Breast epithelium (tissue), 4 donors: ENCODE measurements at regions not wholly inside any gene's neighbourhood (a gene's known extent, or its start where the extent isn't known, plus 50 kb on each side); places are given as distances from the start of the nearest gene placed in this dataset.

Experiments used
- DNase-seq, 2 donors: peaks; one replicate each; pipeline ENCODE4 v3.0.0-alpha.2; 2019; ENCODE audit warnings: low spot score in 2 of 2
- H3K27ac ChIP-seq, 2 donors: fragments of 200-600 bp; sonication (generic) in 1 of 2; one replicate each; pipeline ENCODE4 v1.5.1; 2016 to 2019; ENCODE audit warnings: mild to moderate bottlenecking in 1 of 2
- H3K27me3 ChIP-seq, 2 donors: fragments of 200-600 bp; sonication (generic) in 1 of 2; one replicate each; pipeline versions ENCODE4 v1.5.1 to v1.6.0; 2017 to 2019; ENCODE audit warnings: control low read depth in 1 of 2, mild to moderate bottlenecking in 1 of 2
- H3K36me3 ChIP-seq: fragments of 200-600 bp; one replicate; pipeline ENCODE4 v1.5.1; 2019
- H3K4me1 ChIP-seq, 2 donors: fragments of 200-600 bp; sonication (generic); one replicate each; pipeline ENCODE4 v1.5.1; 2016 to 2019; ENCODE audit warnings: control low read depth in 1 of 2
- H3K4me3 ChIP-seq, 3 donors: fragments of 200-600 bp; sonication (generic); 1 replicate in 2 of 3; 2 replicates in 1 of 3; pipeline ENCODE4 v1.5.1; 2016 to 2019; ENCODE audit warnings: mild to moderate bottlenecking in 3 of 3, moderate library complexity in 2 of 3
- H3K9me3 ChIP-seq, 2 donors: fragments of 200-600 bp; sonication (generic) in 1 of 2; one replicate each; pipeline ENCODE4 v1.5.1; 2016 to 2019; ENCODE audit warnings: control low read depth in 1 of 2
- POLR2A ChIP-seq: fragments of 450-650 bp; IDR thresholded peaks from one replicate; pipeline ENCODE4 v1.6.1; 2016; ENCODE audit warnings: antibody characterized with exemption, mild to moderate bottlenecking, moderate library complexity
- POLR2AphosphoS5 ChIP-seq, 3 donors: sonication (generic); formaldehyde crosslinking; IDR thresholded peaks; one replicate each; pipeline ENCODE4 v1.6.1; 2017; ENCODE audit warnings: antibody characterized with exemption in 3 of 3
- intact Hi-C: fragments of 100-400 bp; cut with DNase I; formaldehyde crosslinking; loops from one replicate; pipeline ENCODE4 v1.15.1; 2023; ENCODE audit warnings: low total_unique reads
- TF ChIP-seq, protein P1 (sequence below), 3 donors: fragments of 450-650 bp; IDR thresholded peaks; one replicate each; pipeline ENCODE4 v1.5.1; 2016 to 2017; ENCODE audit warnings: antibody characterized with exemption in 3 of 3, mild to moderate bottlenecking in 3 of 3, moderate library complexity in 3 of 3

DNA sequence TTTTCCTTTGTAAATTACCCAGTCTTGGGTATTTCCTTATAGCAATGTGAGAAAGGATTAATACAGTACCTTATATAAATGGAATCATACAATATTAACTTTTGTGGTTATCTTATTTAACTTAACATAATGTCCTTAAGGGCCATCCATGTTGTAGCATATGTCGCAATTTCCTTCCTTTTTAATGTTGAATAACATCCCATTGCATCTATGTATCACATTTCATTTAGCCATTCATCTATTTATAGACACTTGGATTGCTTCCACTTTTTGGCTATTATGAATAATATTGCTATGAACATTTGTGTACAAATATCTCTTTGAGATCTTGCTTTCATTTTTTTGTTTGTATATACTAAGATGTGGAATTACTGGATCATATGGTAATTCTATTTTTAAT, 342.2 kb downstream of the PDCD6IP start:
- Histone ChIP-seq H3K4me1 (no peaks in the 10 kb centered on the region), H3K4me3 (no peak overlapping the region), H3K36me3 (no peaks in the 10 kb centered on the region), H3K27ac (no peak overlapping the region), H3K9me3 (peaks cover 0 to 12% of the 10 kb centered on the region in 2 donors), H3K27me3 (no peaks in the 10 kb centered on the region)
- intact Hi-C loops, result no loop called here
- DNase-seq, result no peak
- TF ChIP-seq POLR2AphosphoS5 (IDR thresholded peaks at IDR 0.05) (no peak), POLR2A (no peak)
- TF ChIP-seq, protein P1, sequence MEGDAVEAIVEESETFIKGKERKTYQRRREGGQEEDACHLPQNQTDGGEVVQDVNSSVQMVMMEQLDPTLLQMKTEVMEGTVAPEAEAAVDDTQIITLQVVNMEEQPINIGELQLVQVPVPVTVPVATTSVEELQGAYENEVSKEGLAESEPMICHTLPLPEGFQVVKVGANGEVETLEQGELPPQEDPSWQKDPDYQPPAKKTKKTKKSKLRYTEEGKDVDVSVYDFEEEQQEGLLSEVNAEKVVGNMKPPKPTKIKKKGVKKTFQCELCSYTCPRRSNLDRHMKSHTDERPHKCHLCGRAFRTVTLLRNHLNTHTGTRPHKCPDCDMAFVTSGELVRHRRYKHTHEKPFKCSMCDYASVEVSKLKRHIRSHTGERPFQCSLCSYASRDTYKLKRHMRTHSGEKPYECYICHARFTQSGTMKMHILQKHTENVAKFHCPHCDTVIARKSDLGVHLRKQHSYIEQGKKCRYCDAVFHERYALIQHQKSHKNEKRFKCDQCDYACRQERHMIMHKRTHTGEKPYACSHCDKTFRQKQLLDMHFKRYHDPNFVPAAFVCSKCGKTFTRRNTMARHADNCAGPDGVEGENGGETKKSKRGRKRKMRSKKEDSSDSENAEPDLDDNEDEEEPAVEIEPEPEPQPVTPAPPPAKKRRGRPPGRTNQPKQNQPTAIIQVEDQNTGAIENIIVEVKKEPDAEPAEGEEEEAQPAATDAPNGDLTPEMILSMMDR (IDR thresholded peaks at IDR 0.05), result no peak

DNA sequence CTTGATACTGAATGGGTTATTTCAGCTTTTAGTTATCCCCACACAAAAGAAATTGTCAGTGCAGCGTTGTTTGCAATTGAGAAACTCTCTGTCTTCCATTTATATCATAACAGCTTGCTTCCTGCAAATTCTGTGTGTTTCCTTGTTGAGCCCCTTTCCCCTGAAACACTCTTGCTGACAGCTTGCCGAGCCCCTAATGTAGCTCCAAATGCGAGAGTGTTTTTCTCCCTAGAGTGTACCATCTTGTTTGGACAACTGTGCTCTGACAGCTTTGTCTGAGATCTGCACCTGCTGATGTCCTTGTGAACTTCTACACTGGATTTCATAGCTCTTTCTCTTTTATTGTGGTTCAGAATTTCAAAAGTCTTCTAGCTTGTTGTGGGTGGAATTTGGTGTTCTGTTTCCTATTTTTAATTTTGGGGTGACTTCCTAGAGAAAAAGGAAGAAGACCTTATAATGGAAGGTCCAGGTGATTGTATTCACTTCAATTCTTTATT, 343.5 kb downstream of the PDCD6IP start:
- intact Hi-C loops, result no loop called here
- Histone ChIP-seq H3K27me3 (no peaks in the 10 kb centered on the region), H3K9me3 (peaks cover 0 to 6% of the 10 kb centered on the region in 2 donors), H3K27ac (no peak overlapping the region), H3K4me1 (no peaks in the 10 kb centered on the region), H3K4me3 (no peak overlapping the region), H3K36me3 (no peaks in the 10 kb centered on the region)
- no peak for TF ChIP-seq POLR2AphosphoS5 (IDR thresholded peaks at IDR 0.05)
- no peak for TF ChIP-seq POLR2A
- TF ChIP-seq, protein P1 (IDR thresholded peaks at IDR 0.05), result no peak
- DNase-seq, result no peak

DNA sequence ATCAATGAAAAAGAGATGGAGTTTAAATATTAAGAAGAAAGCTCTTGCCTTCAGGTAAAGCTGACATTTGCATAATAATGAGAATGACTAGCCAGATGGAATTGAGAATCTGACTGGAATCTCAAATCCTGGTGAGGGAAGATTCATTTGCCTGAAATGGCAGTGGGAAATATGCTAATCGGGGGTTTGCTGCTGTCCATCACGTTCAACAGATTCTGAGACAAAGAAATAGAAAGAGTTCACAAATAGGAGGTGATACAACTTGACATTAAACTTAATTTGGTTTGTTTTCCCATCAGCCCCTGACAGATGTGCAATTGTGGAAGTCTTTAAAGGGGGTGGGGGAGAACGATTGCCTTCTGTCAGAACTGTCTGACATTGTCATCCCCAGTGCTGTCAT, 347.4 kb downstream of the PDCD6IP start:
- TF ChIP-seq POLR2AphosphoS5 (IDR thresholded peaks at IDR 0.05), result no peak
- TF ChIP-seq, protein P1 (IDR thresholded peaks at IDR 0.05), result no peak
- no peak for TF ChIP-seq POLR2A

DNA sequence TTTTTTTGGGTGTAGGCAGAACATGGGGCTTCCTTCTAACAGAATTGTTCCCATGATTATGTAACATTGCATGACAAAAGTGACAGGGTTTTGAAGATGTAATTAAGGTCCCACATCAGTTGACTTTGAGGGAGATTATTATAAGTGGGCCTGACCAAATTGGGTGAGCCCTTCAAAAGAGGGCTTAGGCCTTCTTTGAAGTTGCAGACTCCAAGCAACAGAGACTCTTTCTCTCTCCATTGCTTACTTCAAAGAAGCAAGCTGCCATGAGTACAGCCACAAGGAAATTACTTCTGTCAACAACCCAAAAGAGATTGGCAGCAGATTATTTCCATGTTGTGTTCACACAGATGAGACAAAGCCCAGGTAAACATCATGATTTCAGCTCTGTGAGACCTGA, 348.2 kb downstream of the PDCD6IP start:
- no peaks in the 10 kb centered on the region for H3K36me3 ChIP-seq
- H3K27me3 ChIP-seq, result no peaks in the 10 kb centered on the region
- TF ChIP-seq POLR2AphosphoS5 (IDR thresholded peaks at IDR 0.05), result no peak
- DNase-seq, result no peak
- no peaks in the 10 kb centered on the region for H3K9me3 ChIP-seq
- intact Hi-C loops, result no loop called here
- no peaks in the 10 kb centered on the region for H3K4me1 ChIP-seq
- no peak overlapping the region for H3K4me3 ChIP-seq
- no peak overlapping the region for H3K27ac ChIP-seq

More for the DNA sequence above, 347.4 kb downstream of the PDCD6IP start:
- no peak overlapping the region for H3K4me3 ChIP-seq
- H3K36me3 ChIP-seq, result no peaks in the 10 kb centered on the region
- H3K27ac ChIP-seq, result no peak overlapping the region
- intact Hi-C loops, result no loop called here
- H3K4me1 ChIP-seq, result no peaks in the 10 kb centered on the region
- no peak for DNase-seq
- H3K27me3 ChIP-seq, result no peaks in the 10 kb centered on the region
- H3K9me3 ChIP-seq, result no peaks in the 10 kb centered on the region

DNA sequence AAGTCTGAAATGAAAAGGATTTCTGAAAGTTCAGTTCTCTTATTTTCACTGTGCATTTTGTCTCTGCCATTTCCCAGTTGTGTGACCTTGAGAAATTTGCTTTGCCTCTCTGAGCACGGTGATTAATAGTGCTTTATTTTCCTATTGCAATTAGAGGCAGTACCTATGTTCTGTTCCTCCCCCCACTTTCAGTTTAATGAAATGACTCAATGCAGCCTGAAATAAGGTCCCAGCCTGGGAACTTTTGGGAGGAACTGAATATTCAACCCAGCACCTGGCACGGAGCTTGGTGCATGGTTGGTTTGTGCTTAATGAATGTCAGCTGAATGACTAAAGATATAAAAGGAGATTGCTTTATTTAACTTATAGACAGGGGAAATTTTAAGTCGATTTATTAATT, 352.6 kb downstream of the PDCD6IP start:
- TF ChIP-seq, protein P1 (IDR thresholded peaks at IDR 0.05), result no peak
- no peak for TF ChIP-seq POLR2A
- Histone ChIP-seq H3K27ac (no peak overlapping the region), H3K4me3 (no peak overlapping the region), H3K4me1 (no peaks in the 10 kb centered on the region), H3K9me3 (no peaks in the 10 kb centered on the region), H3K27me3 (no peaks in the 10 kb centered on the region), H3K36me3 (no peaks in the 10 kb centered on the region)
- DNase-seq, result no peak
- intact Hi-C loops, result no loop called here

DNA sequence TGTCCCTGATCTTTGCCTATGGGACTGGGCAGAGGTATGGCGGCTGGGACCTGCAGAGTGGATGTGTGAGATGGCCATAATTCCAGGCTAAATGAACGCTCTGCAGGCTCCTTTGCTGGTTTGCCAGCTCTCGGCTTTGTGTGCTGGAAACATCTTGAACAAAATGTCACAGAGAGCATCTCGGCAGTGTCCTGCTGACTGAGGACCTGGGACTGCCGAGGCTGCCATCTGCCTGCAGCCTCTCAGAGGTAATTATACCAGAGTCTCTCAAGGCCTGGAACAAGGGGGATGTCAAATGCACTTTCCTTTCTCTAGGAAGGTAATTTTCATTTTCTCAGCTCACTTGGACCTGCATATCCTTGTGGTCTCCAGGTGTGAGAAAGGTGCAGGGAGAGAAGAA, 354.2 kb downstream of the PDCD6IP start:
- TF ChIP-seq POLR2A, result no peak
- TF ChIP-seq POLR2AphosphoS5 (IDR thresholded peaks at IDR 0.05), result no peak
- TF ChIP-seq, protein P1 (IDR thresholded peaks at IDR 0.05), result no peak
- Histone ChIP-seq H3K4me3 (no peak overlapping the region), H3K27me3 (no peaks in the 10 kb centered on the region), H3K27ac (no peak overlapping the region), H3K9me3 (no peaks in the 10 kb centered on the region), H3K4me1 (no peaks in the 10 kb centered on the region), H3K36me3 (no peaks in the 10 kb centered on the region)
- DNase-seq, result no peak
- intact Hi-C loops, result no loop called here
